WTC11 (cell line): ENCODE measurements at regions not wholly inside any gene's neighbourhood (a gene's known extent, or its start where the extent isn't known, plus 50 kb on each side); places are given as distances from the start of the nearest gene placed in this dataset.

Source experiments
- AFF4 ChIP-seq: sonication (generic); formaldehyde crosslinking; IDR thresholded peaks from 2 replicates; pipeline ENCODE4 v1.8.1; 2023; ENCODE audit warnings: mild to moderate bottlenecking, missing genetic modification reagents, borderline replicate concordance
- ATF1 ChIP-seq: sonication (generic); formaldehyde crosslinking; IDR thresholded peaks from 2 replicates; pipeline ENCODE4 v1.8.1; 2023; ENCODE audit warnings: mild to moderate bottlenecking, moderate library complexity, missing genetic modification reagents
- FOXJ3 ChIP-seq: sonication (generic); formaldehyde crosslinking; IDR thresholded peaks from 2 replicates; pipeline ENCODE4 v1.9.0; 2021; ENCODE audit warnings: missing genetic modification reagents, mild to moderate bottlenecking, borderline replicate concordance
- GABPB1 ChIP-seq: sonication (generic); formaldehyde crosslinking; IDR thresholded peaks from 2 replicates; pipeline ENCODE4 v1.8.1; 2023; ENCODE audit warnings: mild to moderate bottlenecking, missing genetic modification reagents
- MLX ChIP-seq: sonication (generic); formaldehyde crosslinking; IDR thresholded peaks from 2 replicates; pipeline ENCODE4 v1.8.1; 2023; ENCODE audit warnings: mild to moderate bottlenecking, missing genetic modification reagents, moderate library complexity
- TEAD4 ChIP-seq: sonication (generic); formaldehyde crosslinking; IDR thresholded peaks from 2 replicates; pipeline ENCODE4 v1.8.0; 2022; ENCODE audit warnings: mild to moderate bottlenecking, missing genetic modification reagents
- ZNF232 ChIP-seq: sonication (generic); formaldehyde crosslinking; IDR thresholded peaks from 2 replicates; pipeline ENCODE4 v1.8.0; 2022; ENCODE audit warnings: mild to moderate bottlenecking, missing genetic modification reagents
- TF ChIP-seq, protein P1 (sequence below): fragments of 200-600 bp; IDR thresholded peaks from 2 replicates; pipeline ENCODE4 v1.8.0; 2022; ENCODE audit warnings: antibody characterized with exemption
- TF ChIP-seq, protein P2 (sequence below): sonication (generic); formaldehyde crosslinking; conservative IDR thresholded peaks from 2 replicates; pipeline ENCODE4 v1.8.1; 2022; ENCODE audit warnings: mild to moderate bottlenecking, missing genetic modification reagents
- TF ChIP-seq, protein P3 (sequence below): sonication (generic); formaldehyde crosslinking; IDR thresholded peaks from 2 replicates; pipeline ENCODE4 v1.8.0; 2022; ENCODE audit warnings: mild to moderate bottlenecking, missing genetic modification reagents
- TF ChIP-seq, protein P4 (sequence below): sonication (generic); formaldehyde crosslinking; IDR thresholded peaks from 2 replicates; pipeline ENCODE4 v1.8.1; 2023; ENCODE audit warnings: mild to moderate bottlenecking, moderate library complexity, missing genetic modification reagents

- TF ChIP-seq ATF1 (CRISPR knock-in tag) (no peak), ZNF232 (CRISPR knock-in tag) (no peak), GABPB1 (CRISPR knock-in tag) (no peak), FOXJ3 (CRISPR knock-in tag) (no peak), MLX (CRISPR knock-in tag) (no peak), AFF4 (CRISPR knock-in tag) (no peak), TEAD4 (CRISPR knock-in tag) (no peak)
- TF ChIP-seq, protein P1, sequence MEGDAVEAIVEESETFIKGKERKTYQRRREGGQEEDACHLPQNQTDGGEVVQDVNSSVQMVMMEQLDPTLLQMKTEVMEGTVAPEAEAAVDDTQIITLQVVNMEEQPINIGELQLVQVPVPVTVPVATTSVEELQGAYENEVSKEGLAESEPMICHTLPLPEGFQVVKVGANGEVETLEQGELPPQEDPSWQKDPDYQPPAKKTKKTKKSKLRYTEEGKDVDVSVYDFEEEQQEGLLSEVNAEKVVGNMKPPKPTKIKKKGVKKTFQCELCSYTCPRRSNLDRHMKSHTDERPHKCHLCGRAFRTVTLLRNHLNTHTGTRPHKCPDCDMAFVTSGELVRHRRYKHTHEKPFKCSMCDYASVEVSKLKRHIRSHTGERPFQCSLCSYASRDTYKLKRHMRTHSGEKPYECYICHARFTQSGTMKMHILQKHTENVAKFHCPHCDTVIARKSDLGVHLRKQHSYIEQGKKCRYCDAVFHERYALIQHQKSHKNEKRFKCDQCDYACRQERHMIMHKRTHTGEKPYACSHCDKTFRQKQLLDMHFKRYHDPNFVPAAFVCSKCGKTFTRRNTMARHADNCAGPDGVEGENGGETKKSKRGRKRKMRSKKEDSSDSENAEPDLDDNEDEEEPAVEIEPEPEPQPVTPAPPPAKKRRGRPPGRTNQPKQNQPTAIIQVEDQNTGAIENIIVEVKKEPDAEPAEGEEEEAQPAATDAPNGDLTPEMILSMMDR = no peak
- TF ChIP-seq, protein P2, sequence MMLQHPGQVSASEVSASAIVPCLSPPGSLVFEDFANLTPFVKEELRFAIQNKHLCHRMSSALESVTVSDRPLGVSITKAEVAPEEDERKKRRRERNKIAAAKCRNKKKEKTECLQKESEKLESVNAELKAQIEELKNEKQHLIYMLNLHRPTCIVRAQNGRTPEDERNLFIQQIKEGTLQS (CRISPR knock-in tag) = no peak
- TF ChIP-seq, protein P3, sequence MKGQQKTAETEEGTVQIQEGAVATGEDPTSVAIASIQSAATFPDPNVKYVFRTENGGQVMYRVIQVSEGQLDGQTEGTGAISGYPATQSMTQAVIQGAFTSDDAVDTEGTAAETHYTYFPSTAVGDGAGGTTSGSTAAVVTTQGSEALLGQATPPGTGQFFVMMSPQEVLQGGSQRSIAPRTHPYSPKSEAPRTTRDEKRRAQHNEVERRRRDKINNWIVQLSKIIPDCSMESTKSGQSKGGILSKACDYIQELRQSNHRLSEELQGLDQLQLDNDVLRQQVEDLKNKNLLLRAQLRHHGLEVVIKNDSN = no peak
- TF ChIP-seq, protein P4, sequence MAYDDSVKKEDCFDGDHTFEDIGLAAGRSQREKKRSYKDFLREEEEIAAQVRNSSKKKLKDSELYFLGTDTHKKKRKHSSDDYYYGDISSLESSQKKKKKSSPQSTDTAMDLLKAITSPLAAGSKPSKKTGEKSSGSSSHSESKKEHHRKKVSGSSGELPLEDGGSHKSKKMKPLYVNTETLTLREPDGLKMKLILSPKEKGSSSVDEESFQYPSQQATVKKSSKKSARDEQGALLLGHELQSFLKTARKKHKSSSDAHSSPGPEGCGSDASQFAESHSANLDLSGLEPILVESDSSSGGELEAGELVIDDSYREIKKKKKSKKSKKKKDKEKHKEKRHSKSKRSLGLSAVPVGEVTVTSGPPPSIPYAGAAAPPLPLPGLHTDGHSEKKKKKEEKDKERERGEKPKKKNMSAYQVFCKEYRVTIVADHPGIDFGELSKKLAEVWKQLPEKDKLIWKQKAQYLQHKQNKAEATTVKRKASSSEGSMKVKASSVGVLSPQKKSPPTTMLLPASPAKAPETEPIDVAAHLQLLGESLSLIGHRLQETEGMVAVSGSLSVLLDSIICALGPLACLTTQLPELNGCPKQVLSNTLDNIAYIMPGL (CRISPR knock-in tag) = no peak
These were observed 209.7 kb upstream of the DCBLD2 start for GRCh38 chr3:99111235-99111634.
